Cardiac fibroblast (primary cell): ENCODE measurements at regions not wholly inside any gene's neighbourhood (a gene's known extent, or its start where the extent isn't known, plus 50 kb on each side); places are given as distances from the start of the nearest gene placed in this dataset.
"Not testable (repeated sequence)": the region's sequence is repeated elsewhere in the genome, so short reads cannot be mapped to it uniquely, and the experiment has no call there.

ENCODE experiments used
- DNase-seq, 2 donors: peaks; one replicate each; pipeline versions ENCODE4 v3.0.0 to v3.0.0-alpha.2; 2010; ENCODE audit warnings: low read depth in 2 of 2
- H3K4me3 ChIP-seq, 2 donors: replicated peaks in 1 of 2; 1 replicate in 1 of 2; 2 replicates in 1 of 2; pipeline ENCODE4 v1.5.1; 2011; ENCODE audit warnings: low read depth in 2 of 2, low read length in 2 of 2, mild to moderate bottlenecking in 2 of 2, moderate library complexity in 1 of 2
- CTCF ChIP-seq: IDR thresholded peaks from one replicate; pipeline ENCODE4 v1.5.1; 2011; ENCODE audit warnings: low read depth, mild to moderate bottlenecking, low read length, inconsistent platforms

GRCh38 chr11:37141707-37142106, 543.7 kb upstream of the RAG2 start:
- no peak for TF ChIP-seq CTCF
- DNase-seq = no peak
- H3K4me3 ChIP-seq = no peak overlapping the region

- not testable (repeated sequence) for DNase-seq, H3K4me3 ChIP-seq
These were observed 537.6 kb upstream of the RAG2 start for GRCh38 chr11:37135606-37136005.

GRCh38 chr11:37134637-37135036, 536.6 kb upstream of the RAG2 start:
- TF ChIP-seq CTCF = no peak
- H3K4me3 ChIP-seq = no peak overlapping the region
- DNase-seq = no peak

GRCh38 chr11:37124384-37124783, 526.3 kb upstream of the RAG2 start:
- DNase-seq = no peak
- no peak overlapping the region for H3K4me3 ChIP-seq
- no peak for TF ChIP-seq CTCF

- no peak for DNase-seq
- no peak overlapping the region for H3K4me3 ChIP-seq
- no peak for TF ChIP-seq CTCF
These were observed 517.9 kb upstream of the RAG2 start for GRCh38 chr11:37115963-37116362.

- no peak for TF ChIP-seq CTCF
These were observed 512.3 kb upstream of the RAG2 start for GRCh38 chr11:37110385-37110784.

GRCh38 chr11:37109286-37109585, 511.2 kb upstream of the RAG2 start:
- TF ChIP-seq CTCF = no peak
- H3K4me3 ChIP-seq = no peak overlapping the region
- DNase-seq = peak in 1 of 2 donors; percentile 44

More at GRCh38 chr11:37110385-37110784, 512.3 kb upstream of the RAG2 start:
- H3K4me3 ChIP-seq = no peak overlapping the region
- peak in 1 of 2 donors; percentile 3 for DNase-seq
